Vagina (tissue), 2 donors: ENCODE measurements at regions not wholly inside any gene's neighbourhood (a gene's known extent, or its start where the extent isn't known, plus 50 kb on each side); places are given as distances from the start of the nearest gene placed in this dataset.

Experiments
- DNase-seq, 2 donors: peaks; one replicate each; pipeline ENCODE4 v3.0.0-alpha.2; 2017; ENCODE audit errors: extremely low spot score in 2 of 2
- H3K27ac ChIP-seq: fragments of 200-600 bp; sonication (generic); one replicate; pipeline ENCODE4 v1.5.1; 2019
- H3K27me3 ChIP-seq: fragments of 200-600 bp; sonication (generic); one replicate; pipeline ENCODE4 v1.5.1; 2019
- H3K36me3 ChIP-seq, 2 donors: fragments of 200-600 bp; sonication (generic); one replicate each; pipeline ENCODE4 v1.5.1; 2017 to 2019
- H3K4me1 ChIP-seq: fragments of 200-600 bp; sonication (generic); one replicate; pipeline ENCODE4 v1.5.1; 2019
- H3K4me3 ChIP-seq, 2 donors: fragments of 200-600 bp; sonication (generic); 1 replicate in 1 of 2; 2 replicates in 1 of 2; pipeline ENCODE4 v1.5.1; 2016 to 2019
- H3K9me3 ChIP-seq: fragments of 200-600 bp; sonication (generic); one replicate; pipeline ENCODE4 v1.5.1; 2019
- POLR2A ChIP-seq, 2 donors: fragments of 450-650 bp; IDR thresholded peaks; one replicate each; pipeline ENCODE4 v1.6.1; 2017; ENCODE audit warnings: antibody characterized with exemption in 2 of 2, mild to moderate bottlenecking in 2 of 2, moderate library complexity in 2 of 2
- POLR2AphosphoS5 ChIP-seq, 2 donors: sonication (generic); formaldehyde crosslinking; IDR thresholded peaks; one replicate each; pipeline ENCODE4 v1.9.0; 2017; ENCODE audit warnings: antibody characterized with exemption in 2 of 2, mild to moderate bottlenecking in 2 of 2, low read depth in 1 of 2; ENCODE audit not compliant: insufficient read depth in 1 of 2
- intact Hi-C: fragments of 100-400 bp; cut with DNase I; formaldehyde crosslinking; loops from one replicate; pipeline ENCODE4 v1.15.1; 2023
- TF ChIP-seq, protein P1 (sequence below), 3 experiments: fragments of 450-650 bp in 2 of 3; fragments of 200-600 bp in 1 of 3; sonication (generic) in 1 of 3; IDR thresholded peaks; one replicate each; pipeline ENCODE4 v1.5.1; 2017 to 2019; ENCODE audit warnings: antibody characterized with exemption in 3 of 3, mild to moderate bottlenecking in 2 of 3, moderate library complexity in 2 of 3

DNA sequence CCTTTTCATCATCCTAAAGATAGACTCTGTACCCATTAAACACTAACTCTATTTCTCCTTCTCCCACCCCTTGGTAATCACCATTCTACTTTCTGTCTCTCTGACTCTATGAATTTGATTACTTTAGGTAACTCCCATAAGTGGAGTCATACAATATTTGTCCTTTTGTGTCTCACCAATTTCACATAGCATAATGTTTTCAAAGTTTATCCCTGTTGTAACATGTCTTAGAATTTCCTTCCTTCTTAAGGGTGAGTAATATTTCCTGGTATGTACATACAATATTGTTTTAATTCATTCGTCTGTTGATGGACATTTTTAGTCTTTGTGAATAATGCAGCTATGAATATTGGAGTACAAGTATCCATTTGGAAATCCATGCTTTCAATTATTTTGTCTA lies 50.9 kb upstream of the CDCA7L start:
- H3K27ac ChIP-seq = no peak overlapping the region
- no peaks in the 10 kb centered on the region for H3K4me1 ChIP-seq
- no peak overlapping the region for H3K4me3 ChIP-seq
- no peak for TF ChIP-seq POLR2AphosphoS5 (IDR thresholded peaks at IDR 0.05; ENCODE audit: insufficient read depth in 1 of 2, low read depth in 1 of 2)
- TF ChIP-seq, protein P1, sequence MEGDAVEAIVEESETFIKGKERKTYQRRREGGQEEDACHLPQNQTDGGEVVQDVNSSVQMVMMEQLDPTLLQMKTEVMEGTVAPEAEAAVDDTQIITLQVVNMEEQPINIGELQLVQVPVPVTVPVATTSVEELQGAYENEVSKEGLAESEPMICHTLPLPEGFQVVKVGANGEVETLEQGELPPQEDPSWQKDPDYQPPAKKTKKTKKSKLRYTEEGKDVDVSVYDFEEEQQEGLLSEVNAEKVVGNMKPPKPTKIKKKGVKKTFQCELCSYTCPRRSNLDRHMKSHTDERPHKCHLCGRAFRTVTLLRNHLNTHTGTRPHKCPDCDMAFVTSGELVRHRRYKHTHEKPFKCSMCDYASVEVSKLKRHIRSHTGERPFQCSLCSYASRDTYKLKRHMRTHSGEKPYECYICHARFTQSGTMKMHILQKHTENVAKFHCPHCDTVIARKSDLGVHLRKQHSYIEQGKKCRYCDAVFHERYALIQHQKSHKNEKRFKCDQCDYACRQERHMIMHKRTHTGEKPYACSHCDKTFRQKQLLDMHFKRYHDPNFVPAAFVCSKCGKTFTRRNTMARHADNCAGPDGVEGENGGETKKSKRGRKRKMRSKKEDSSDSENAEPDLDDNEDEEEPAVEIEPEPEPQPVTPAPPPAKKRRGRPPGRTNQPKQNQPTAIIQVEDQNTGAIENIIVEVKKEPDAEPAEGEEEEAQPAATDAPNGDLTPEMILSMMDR (IDR thresholded peaks at IDR 0.05) = no peak
- no peak for TF ChIP-seq POLR2A (IDR thresholded peaks at IDR 0.05)
- no peak for DNase-seq
- no peaks in the 10 kb centered on the region for H3K36me3 ChIP-seq
- H3K9me3 ChIP-seq = no peaks in the 10 kb centered on the region
- intact Hi-C loops = no loop called here
- no peaks in the 10 kb centered on the region for H3K27me3 ChIP-seq
